NB4 (cell line): ENCODE measurements at regions not wholly inside any gene's neighbourhood (a gene's known extent, or its start where the extent isn't known, plus 50 kb on each side); places are given as distances from the start of the nearest gene placed in this dataset.

Experiments used
- CTCF ChIP-seq: IDR thresholded peaks from one replicate; pipeline ENCODE4 v1.5.1; 2012; ENCODE audit warnings: low read depth, low read length
- MAX ChIP-seq: IDR thresholded peaks from 2 replicates; pipeline ENCODE4 v1.6.1; 2011; ENCODE audit warnings: low read depth, low read length
- MYC ChIP-seq: IDR thresholded peaks from 2 replicates; pipeline ENCODE4 v1.6.1; 2011; ENCODE audit warnings: low read depth, low read length
- POLR2A ChIP-seq: IDR thresholded peaks from 2 replicates; pipeline ENCODE4 v1.6.1; 2011; ENCODE audit warnings: mild to moderate bottlenecking; ENCODE audit not compliant: insufficient read length; ENCODE audit errors: extremely low read depth

- no peak for TF ChIP-seq POLR2A
- no peak for TF ChIP-seq MAX
- no peak for TF ChIP-seq CTCF
- TF ChIP-seq MYC: no peak
Measured at GRCh38 chr5:18420711-18421110, 786.5 kb downstream of the TAF11L14 start.
